NT2/D1 (cell line): ENCODE measurements at regions not wholly inside any gene's neighbourhood (a gene's known extent, or its start where the extent isn't known, plus 50 kb on each side); places are given as distances from the start of the nearest gene placed in this dataset.

ENCODE experiments used
- DNase-seq: peaks from one replicate; pipeline ENCODE4 v3.0.0-alpha.2; 2011; ENCODE audit warnings: low read depth, low spot score
- H3K27me3 ChIP-seq: 2 replicates; pipeline ENCODE4 v1.6.0; 2011; ENCODE audit warnings: mild to moderate bottlenecking; ENCODE audit not compliant: insufficient read length, insufficient read depth
- H3K36me3 ChIP-seq: 2 replicates; pipeline ENCODE4 v1.6.1; 2011; ENCODE audit warnings: mild to moderate bottlenecking, low read length, mixed read lengths; ENCODE audit not compliant: insufficient read depth, insufficient read length
- H3K4me1 ChIP-seq: 2 replicates; pipeline ENCODE4 v1.5.1; 2011; ENCODE audit not compliant: insufficient read depth, insufficient read length
- H3K4me3 ChIP-seq: 2 replicates; pipeline ENCODE4 v1.5.1; 2011; ENCODE audit warnings: low read depth; ENCODE audit not compliant: insufficient read length
- H3K9ac ChIP-seq: 2 replicates; pipeline ENCODE4 v1.6.0; 2011; ENCODE audit warnings: low read depth; ENCODE audit not compliant: insufficient read length
- H3K9me3 ChIP-seq: 2 replicates; pipeline ENCODE4 v1.5.1; 2011; ENCODE audit warnings: mild to moderate bottlenecking, low read length; ENCODE audit not compliant: insufficient read depth
- SUZ12 ChIP-seq: IDR thresholded peaks from 2 replicates; pipeline ENCODE4 v1.6.1; 2011; ENCODE audit not compliant: insufficient read length, insufficient read depth; ENCODE audit errors: extremely low read depth
- YY1 ChIP-seq: IDR thresholded peaks from 2 replicates; pipeline ENCODE4 v1.6.1; 2011; ENCODE audit not compliant: insufficient read length, insufficient read depth
- ZNF274 ChIP-seq: IDR thresholded peaks from 2 replicates; pipeline ENCODE4 v1.6.1; 2011; ENCODE audit warnings: mild to moderate bottlenecking, low read depth, low read length

DNA sequence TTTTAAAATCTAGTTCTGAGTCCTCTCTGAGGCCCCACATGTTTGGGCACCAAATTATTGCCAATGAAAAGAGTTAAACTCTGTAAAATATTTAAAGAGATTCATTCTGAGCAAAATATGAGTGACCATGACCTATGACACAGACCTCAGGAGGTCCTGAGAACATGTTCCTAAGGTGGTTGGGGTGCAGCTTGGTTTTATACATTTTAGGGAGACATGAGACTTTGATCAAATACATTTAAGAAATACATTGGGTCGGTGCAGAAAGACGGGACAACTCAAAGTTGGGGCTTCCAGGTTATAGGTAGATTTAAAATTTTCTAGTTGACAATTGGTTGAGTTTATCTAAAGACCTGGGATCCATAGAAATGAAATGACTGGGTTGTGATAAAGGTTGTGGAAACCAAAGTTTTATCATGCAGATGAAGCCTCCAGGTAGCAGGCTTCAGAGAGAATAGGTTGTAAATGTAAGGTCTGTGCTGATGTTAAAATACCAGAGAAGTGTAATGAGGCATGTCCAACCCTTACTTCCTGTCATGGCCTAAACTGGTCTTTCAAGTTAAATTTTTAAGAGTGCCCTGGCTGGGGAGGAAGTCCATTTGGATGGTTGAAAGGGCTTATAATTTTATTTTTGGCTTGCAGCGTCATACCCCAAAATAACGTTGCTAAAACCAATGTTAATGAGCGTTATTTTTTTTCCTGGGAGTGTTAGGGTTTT is 274.9 kb downstream of the NUF2 start:
- H3K9me3 ChIP-seq = peaks cover 29% of the 10 kb centered on the region; the same call in 1 of the 2 replicates
- no peak overlapping the region for H3K9ac ChIP-seq
- no peak overlapping the region for H3K4me3 ChIP-seq
- H3K27me3 ChIP-seq = no peaks in the 10 kb centered on the region
- DNase-seq = peak; percentile 28
- H3K36me3 ChIP-seq = no peaks in the 10 kb centered on the region
- TF ChIP-seq ZNF274 (no peak), SUZ12 (no peak), YY1 (no peak)
- no peaks in the 10 kb centered on the region for H3K4me1 ChIP-seq

- Histone ChIP-seq H3K4me3 (no peak overlapping the region), H3K36me3 (no peaks in the 10 kb centered on the region), H3K9ac (no peak overlapping the region), H3K9me3 (peaks cover 3% of the 10 kb centered on the region; the same call in 1 of the 2 replicates), H3K4me1 (no peaks in the 10 kb centered on the region), H3K27me3 (no peaks in the 10 kb centered on the region)
- DNase-seq = no peak
- TF ChIP-seq YY1 = no peak
- TF ChIP-seq SUZ12 = no peak
- no peak for TF ChIP-seq ZNF274
These were observed 282.6 kb downstream of the NUF2 start for GRCh38 chr1:163604321-163604720.

DNA sequence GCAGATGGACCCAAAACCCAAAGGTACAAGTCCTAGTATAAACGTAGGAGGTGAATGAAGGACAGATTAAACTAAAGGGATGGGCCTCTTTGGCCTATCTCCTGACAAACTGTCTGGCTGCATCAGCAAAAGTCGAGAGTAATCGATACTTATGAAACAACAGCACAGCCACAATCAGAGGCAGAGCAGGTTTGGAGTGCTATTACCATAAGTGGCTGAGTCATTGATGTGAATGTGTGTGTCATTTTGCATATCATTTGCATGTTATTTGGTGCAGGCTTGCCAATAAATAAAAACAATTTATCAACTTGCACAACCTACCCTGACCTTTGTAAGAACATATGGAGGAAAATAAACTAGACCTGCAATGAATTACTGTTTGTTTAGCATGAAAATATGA is 283.1 kb downstream of the NUF2 start:
- Histone ChIP-seq H3K9ac (no peak overlapping the region), H3K4me3 (no peak overlapping the region), H3K27me3 (no peaks in the 10 kb centered on the region), H3K36me3 (no peaks in the 10 kb centered on the region), H3K9me3 (no peaks in the 10 kb centered on the region), H3K4me1 (no peaks in the 10 kb centered on the region)
- DNase-seq = no peak
- no peak for TF ChIP-seq SUZ12
- TF ChIP-seq ZNF274 = no peak
- TF ChIP-seq YY1 = no peak

- no peaks in the 10 kb centered on the region for H3K27me3 ChIP-seq
- no peaks in the 10 kb centered on the region for H3K9me3 ChIP-seq
- no peak for DNase-seq
- no peaks in the 10 kb centered on the region for H3K36me3 ChIP-seq
- TF ChIP-seq ZNF274 (no peak), YY1 (no peak), SUZ12 (no peak)
- no peak overlapping the region for H3K4me3 ChIP-seq
- H3K9ac ChIP-seq = no peak overlapping the region
- no peaks in the 10 kb centered on the region for H3K4me1 ChIP-seq
These were observed 287.2 kb downstream of the NUF2 start for GRCh38 chr1:163608979-163609378.

DNA sequence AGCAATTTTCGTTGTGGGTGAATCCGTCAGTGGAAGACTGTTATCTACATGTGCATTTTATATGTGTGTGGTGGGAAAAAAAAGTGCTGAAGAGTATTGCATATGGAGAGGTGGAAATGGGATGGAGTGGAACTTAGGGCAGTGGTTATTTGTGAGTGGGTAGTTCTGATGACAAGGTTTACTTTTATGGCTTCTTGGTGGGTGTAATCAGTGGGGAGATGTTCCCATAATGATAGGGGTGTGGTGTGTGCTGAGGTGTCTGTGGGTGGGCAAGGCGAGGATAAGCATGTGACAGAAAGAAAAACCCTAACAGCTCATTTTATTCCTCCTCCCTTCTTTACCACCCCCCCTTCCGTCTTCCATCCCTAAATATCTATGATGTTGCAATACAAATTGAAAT is 288.1 kb downstream of the NUF2 start:
- Histone ChIP-seq H3K4me1 (no peaks in the 10 kb centered on the region), H3K4me3 (no peak overlapping the region), H3K9me3 (no peaks in the 10 kb centered on the region), H3K27me3 (no peaks in the 10 kb centered on the region), H3K36me3 (no peaks in the 10 kb centered on the region), H3K9ac (no peak overlapping the region)
- no peak for DNase-seq
- TF ChIP-seq YY1 (no peak), ZNF274 (no peak), SUZ12 (no peak)

GRCh38 chr1:163610486-163610885 is 288.7 kb downstream of the NUF2 start:
- Histone ChIP-seq H3K4me3 (no peak overlapping the region), H3K36me3 (no peaks in the 10 kb centered on the region), H3K9ac (no peak overlapping the region), H3K9me3 (no peaks in the 10 kb centered on the region), H3K4me1 (no peaks in the 10 kb centered on the region), H3K27me3 (no peaks in the 10 kb centered on the region)
- TF ChIP-seq YY1 (no peak), ZNF274 (no peak)
- DNase-seq = no peak

DNA sequence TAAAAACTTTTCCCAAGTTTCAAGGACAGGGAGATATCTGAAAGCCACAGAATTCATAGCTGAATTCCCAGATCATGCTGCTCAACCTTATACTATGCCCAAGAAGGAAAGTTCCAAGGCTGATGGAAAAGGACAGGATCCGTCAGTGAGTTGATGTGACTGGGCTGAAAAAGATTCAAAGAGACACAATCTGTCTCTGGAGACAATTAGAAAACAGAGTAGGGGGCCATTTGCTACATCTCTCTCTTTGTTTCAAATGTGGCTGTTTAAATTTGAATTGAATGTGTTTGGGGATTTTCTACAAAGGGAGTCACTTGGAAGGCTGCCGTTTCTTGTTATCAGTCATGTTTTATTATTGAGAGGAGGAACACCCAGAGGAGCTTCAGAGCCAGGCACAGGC is 292.6 kb downstream of the NUF2 start:
- Histone ChIP-seq H3K4me1 (no peaks in the 10 kb centered on the region), H3K9me3 (no peaks in the 10 kb centered on the region), H3K36me3 (no peaks in the 10 kb centered on the region), H3K27me3 (no peaks in the 10 kb centered on the region), H3K9ac (no peak overlapping the region), H3K4me3 (no peak overlapping the region)
- DNase-seq = no peak
- TF ChIP-seq YY1 (no peak), ZNF274 (no peak), SUZ12 (no peak)
